Trophoblast cell (in vitro differentiated cells and primary cell): ENCODE measurements at regions not wholly inside any gene's neighbourhood (a gene's known extent, or its start where the extent isn't known, plus 50 kb on each side); places are given as distances from the start of the nearest gene placed in this dataset.

ENCODE experiments used
- DNase-seq, 2 donors: peaks; one replicate each; pipeline ENCODE4 v3.0.0-alpha.2; 2016
- H2AFZ ChIP-seq: 2 replicates; pipeline ENCODE4 v1.6.1; 2013; ENCODE audit warnings: low read length, moderate library complexity, mild to moderate bottlenecking; ENCODE audit not compliant: insufficient read depth, poor library complexity
- H2AK5ac ChIP-seq: 2 replicates; pipeline ENCODE4 v1.6.1; 2013; ENCODE audit warnings: mild to moderate bottlenecking, low read length
- H2BK120ac ChIP-seq: 2 replicates; pipeline ENCODE4 v1.6.1; 2013; ENCODE audit warnings: low read length, mild to moderate bottlenecking, moderate library complexity; ENCODE audit not compliant: insufficient read depth, poor library complexity
- H2BK12ac ChIP-seq: 2 replicates; pipeline ENCODE4 v1.6.1; 2013; ENCODE audit warnings: mild to moderate bottlenecking, low read length, moderate library complexity
- H2BK5ac ChIP-seq: 2 replicates; pipeline ENCODE4 v1.6.1; 2013; ENCODE audit warnings: low read length, low read depth, moderate library complexity, mild to moderate bottlenecking; ENCODE audit not compliant: poor library complexity
- H3K14ac ChIP-seq: 2 replicates; pipeline ENCODE4 v1.6.1; 2013; ENCODE audit warnings: mild to moderate bottlenecking, low read length
- H3K18ac ChIP-seq: 2 replicates; pipeline ENCODE4 v1.6.1; 2013; ENCODE audit warnings: mild to moderate bottlenecking, low read length
- H3K23ac ChIP-seq: 2 replicates; pipeline ENCODE4 v1.6.1; 2013; ENCODE audit warnings: low read length
- H3K27ac ChIP-seq: 2 replicates; pipeline ENCODE4 v1.5.1; 2013; ENCODE audit warnings: low read depth, mild to moderate bottlenecking, inconsistent platforms, low read length, moderate library complexity
- H3K27me3 ChIP-seq: 2 replicates; pipeline ENCODE4 v1.6.1; 2013; ENCODE audit warnings: inconsistent platforms, mild to moderate bottlenecking, low read length, moderate library complexity; ENCODE audit not compliant: insufficient read depth
- H3K36me3 ChIP-seq, 2 experiments: 1 replicate in 1 of 2; 2 replicates in 1 of 2; pipeline ENCODE4 v1.6.1; 2013; ENCODE audit warnings: low read length in 2 of 2, mild to moderate bottlenecking in 2 of 2, moderate library complexity in 1 of 2; ENCODE audit not compliant: insufficient read depth in 2 of 2, control insufficient read depth in 1 of 2
- H3K4ac ChIP-seq: 2 replicates; pipeline ENCODE4 v1.6.1; 2013; ENCODE audit warnings: low read depth, mild to moderate bottlenecking, low read length, moderate library complexity
- H3K4me1 ChIP-seq, 2 experiments: 1 replicate in 1 of 2; 2 replicates in 1 of 2; pipeline ENCODE4 v1.6.1; 2013; ENCODE audit warnings: low read length in 2 of 2, mild to moderate bottlenecking in 2 of 2, moderate library complexity in 1 of 2; ENCODE audit not compliant: insufficient read depth in 2 of 2, control insufficient read depth in 1 of 2
- H3K4me2 ChIP-seq: 2 replicates; pipeline ENCODE4 v1.6.1; 2013; ENCODE audit warnings: inconsistent platforms, mild to moderate bottlenecking, low read length, moderate library complexity
- H3K4me3 ChIP-seq: 2 replicates; pipeline ENCODE4 v1.5.1; 2013; ENCODE audit warnings: mild to moderate bottlenecking, low read depth, low read length, inconsistent platforms
- H3K79me1 ChIP-seq: one replicate; pipeline ENCODE4 v1.6.1; 2013; ENCODE audit warnings: low read length
- H3K79me2 ChIP-seq: 2 replicates; pipeline ENCODE4 v1.6.1; 2013; ENCODE audit warnings: low read length, mild to moderate bottlenecking; ENCODE audit not compliant: control insufficient read depth, insufficient read depth, poor library complexity
- H3K9ac ChIP-seq: 2 replicates; pipeline ENCODE4 v1.6.1; 2013; ENCODE audit warnings: mild to moderate bottlenecking, low read length
- H3K9me3 ChIP-seq: 2 replicates; pipeline ENCODE4 v1.6.1; 2013; ENCODE audit warnings: low read depth, mild to moderate bottlenecking, control low read depth, inconsistent platforms, low read length; ENCODE audit not compliant: insufficient read depth
- H4K12ac ChIP-seq: 2 replicates; pipeline ENCODE4 v1.6.1; 2013; ENCODE audit warnings: low read depth, mild to moderate bottlenecking, low read length, moderate library complexity
- H4K8ac ChIP-seq: 2 replicates; pipeline ENCODE4 v1.6.1; 2013; ENCODE audit warnings: low read depth, mild to moderate bottlenecking, low read length, moderate library complexity
- H4K91ac ChIP-seq: one replicate; pipeline ENCODE4 v1.6.1; 2013; ENCODE audit warnings: low read depth, mild to moderate bottlenecking, low read length, moderate library complexity
- WGBS: extraction: QIAGEN DNeasy Blood & Tissue Kit; methylation state at CpG from one replicate; pipeline ENCODE4 v1.1.7; 2013; ENCODE audit warnings: missing lambda C conversion rate; ENCODE audit not compliant: insufficient read length, insufficient coverage; ENCODE audit errors: extremely low coverage; 5-methylcytosine and 5-hydroxymethylcytosine counted together

DNA sequence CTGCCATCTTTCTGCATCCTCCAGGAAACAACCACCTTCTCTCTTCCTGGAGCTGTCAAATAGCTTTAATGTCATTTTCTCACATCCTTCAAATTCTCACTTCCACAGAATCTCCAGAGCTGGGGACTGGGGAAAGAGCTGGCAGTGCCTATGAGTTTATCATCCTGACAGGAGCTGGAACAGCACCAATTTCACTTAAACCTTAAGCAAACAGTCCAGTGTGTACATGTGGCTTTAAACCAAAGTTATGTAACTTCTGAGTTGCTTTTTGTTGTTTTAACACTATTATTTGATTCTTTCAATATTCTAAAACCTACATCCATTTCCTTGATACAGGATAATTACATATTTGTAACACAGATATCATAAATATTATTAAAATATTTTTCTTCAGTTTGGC is 331.5 kb upstream of the ARGLU1 start:
- Histone ChIP-seq H3K9ac (no peak overlapping the region), H3K23ac (no peak overlapping the region), H3K79me2 (no peaks in the 10 kb centered on the region), H3K14ac (no peak overlapping the region), H3K27ac (no peak overlapping the region), H2BK120ac (no peak overlapping the region), H3K27me3 (no peaks in the 10 kb centered on the region), H3K9me3 (peaks cover 1% of the 10 kb centered on the region), H2BK5ac (no peak overlapping the region), H3K4me2 (no peak overlapping the region), H4K91ac (no peak overlapping the region), H3K4me1 (no peaks in the 10 kb centered on the region), H3K79me1 (no peaks in the 10 kb centered on the region), H3K4me3 (no peak overlapping the region), H4K8ac (no peak overlapping the region), H2AK5ac (no peak overlapping the region), H3K4ac (no peak overlapping the region), H3K36me3 (no peaks in the 10 kb centered on the region), H2AFZ (no peak overlapping the region), H3K18ac (no peak overlapping the region), H4K12ac (no peak overlapping the region), H2BK12ac (no peak overlapping the region)
- no peak for DNase-seq

DNA sequence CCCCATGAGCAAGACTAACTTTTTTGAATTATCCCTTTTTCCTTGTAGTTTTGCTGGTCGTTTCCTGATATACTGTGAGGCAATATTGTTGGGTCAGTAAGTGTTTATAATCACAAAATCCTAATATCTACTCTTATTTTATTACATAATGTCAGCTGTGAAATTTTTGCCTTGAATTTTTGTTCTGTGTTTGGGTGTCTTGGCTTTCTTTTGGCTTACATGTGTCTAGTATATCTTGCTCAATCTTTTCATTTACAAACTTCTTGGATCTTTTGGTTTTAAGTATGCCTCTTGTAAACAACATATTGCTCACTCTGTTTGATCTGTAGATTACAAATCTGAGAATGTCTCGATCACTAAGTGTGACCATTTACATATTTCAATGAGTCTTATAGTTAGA is 330.3 kb upstream of the ARGLU1 start:
- Histone ChIP-seq H2BK12ac (no peak overlapping the region), H3K4me2 (no peak overlapping the region), H3K36me3 (no peaks in the 10 kb centered on the region), H3K79me1 (no peaks in the 10 kb centered on the region), H3K4me3 (no peak overlapping the region), H3K27me3 (no peaks in the 10 kb centered on the region), H3K23ac (no peak overlapping the region), H3K4ac (no peak overlapping the region), H3K4me1 (no peaks in the 10 kb centered on the region), H3K27ac (no peak overlapping the region), H3K9ac (no peak overlapping the region), H4K12ac (no peak overlapping the region), H3K9me3 (peaks cover 2% of the 10 kb centered on the region), H2AK5ac (no peak overlapping the region), H4K8ac (no peak overlapping the region), H3K18ac (no peak overlapping the region), H2BK120ac (no peak overlapping the region), H4K91ac (no peak overlapping the region), H3K14ac (no peak overlapping the region), H2BK5ac (no peak overlapping the region), H3K79me2 (no peaks in the 10 kb centered on the region), H2AFZ (no peak overlapping the region)
- WGBS = no CpG with 5 or more reads among the region's 2 CpGs
- DNase-seq = no peak

DNA sequence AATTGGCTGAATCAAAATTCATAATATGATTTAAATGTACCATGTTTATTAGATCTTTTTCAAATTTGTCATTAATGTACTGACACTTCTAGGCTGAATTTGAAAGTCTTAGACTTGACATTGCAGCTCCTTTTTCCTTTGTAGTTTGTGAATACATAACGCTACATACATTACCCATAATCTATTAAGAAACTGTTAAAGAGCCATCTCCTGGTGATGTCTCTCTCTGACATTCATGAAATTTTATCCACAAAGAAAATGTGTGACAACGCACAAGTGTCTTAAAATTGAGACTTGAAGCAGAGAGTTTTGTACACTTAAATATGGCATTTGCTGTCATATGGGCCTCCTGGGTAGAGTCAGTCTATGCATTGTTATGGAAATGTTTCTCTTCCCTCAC is 320.2 kb upstream of the ARGLU1 start:
- no peak overlapping the region for H2AK5ac ChIP-seq
- no peaks in the 10 kb centered on the region for H3K79me2 ChIP-seq
- H4K91ac ChIP-seq = no peak overlapping the region
- H2BK5ac ChIP-seq = no peak overlapping the region
- H3K4ac ChIP-seq = no peak overlapping the region
- H2BK12ac ChIP-seq = no peak overlapping the region
- H3K9ac ChIP-seq = no peak overlapping the region
- peaks cover 0 to 2% of the 10 kb centered on the region in 2 experiments for H3K4me1 ChIP-seq
- WGBS = no CpG with 5 or more reads among the region's 2 CpGs
- H2AFZ ChIP-seq = no peak overlapping the region
- peaks cover 5% of the 10 kb centered on the region for H3K9me3 ChIP-seq
- DNase-seq = no peak
- H4K8ac ChIP-seq = no peak overlapping the region
- no peaks in the 10 kb centered on the region for H3K36me3 ChIP-seq
- H3K27ac ChIP-seq = no peak overlapping the region
- no peak overlapping the region for H3K14ac ChIP-seq
- H3K18ac ChIP-seq = no peak overlapping the region
- H3K23ac ChIP-seq = no peak overlapping the region
- H2BK120ac ChIP-seq = no peak overlapping the region
- H3K79me1 ChIP-seq = no peaks in the 10 kb centered on the region
- no peaks in the 10 kb centered on the region for H3K27me3 ChIP-seq
- H4K12ac ChIP-seq = no peak overlapping the region
- no peak overlapping the region for H3K4me2 ChIP-seq
- H3K4me3 ChIP-seq = no peak overlapping the region

- WGBS = no CpG with 5 or more reads among the region's 2 CpGs
- no peaks in the 10 kb centered on the region for H3K79me1 ChIP-seq
- H3K18ac ChIP-seq = no peak overlapping the region
- no peak overlapping the region for H3K4ac ChIP-seq
- H3K27me3 ChIP-seq = no peaks in the 10 kb centered on the region
- H3K23ac ChIP-seq = no peak overlapping the region
- no peak overlapping the region for H3K27ac ChIP-seq
- H3K4me2 ChIP-seq = no peak overlapping the region
- H3K9me3 ChIP-seq = peaks cover 5% of the 10 kb centered on the region
- H2AFZ ChIP-seq = no peak overlapping the region
- H2AK5ac ChIP-seq = no peak overlapping the region
- no peak overlapping the region for H3K4me3 ChIP-seq
- H3K9ac ChIP-seq = no peak overlapping the region
- DNase-seq = no peak
- no peaks in the 10 kb centered on the region for H3K79me2 ChIP-seq
- peaks cover 0 to 2% of the 10 kb centered on the region in 2 experiments for H3K4me1 ChIP-seq
- no peak overlapping the region for H4K8ac ChIP-seq
- H2BK120ac ChIP-seq = no peak overlapping the region
- H3K14ac ChIP-seq = no peak overlapping the region
- H4K91ac ChIP-seq = no peak overlapping the region
- no peak overlapping the region for H2BK12ac ChIP-seq
- no peak overlapping the region for H2BK5ac ChIP-seq
- no peaks in the 10 kb centered on the region for H3K36me3 ChIP-seq
- H4K12ac ChIP-seq = no peak overlapping the region
These were observed 319.7 kb upstream of the ARGLU1 start for GRCh38 chr13:106887686-106888085.

GRCh38 chr13:106883976-106884375 is 316.0 kb upstream of the ARGLU1 start:
- no peak overlapping the region for H3K23ac ChIP-seq
- H2BK120ac ChIP-seq = no peak overlapping the region
- H4K12ac ChIP-seq = no peak overlapping the region
- no peak overlapping the region for H3K9ac ChIP-seq
- peaks cover 3% of the 10 kb centered on the region for H3K9me3 ChIP-seq
- no peak overlapping the region for H2BK5ac ChIP-seq
- H3K18ac ChIP-seq = no peak overlapping the region
- H3K4me1 ChIP-seq = peaks cover 2 to 6% of the 10 kb centered on the region in 2 experiments
- H3K4me2 ChIP-seq = no peak overlapping the region
- H2AFZ ChIP-seq = no peak overlapping the region
- no peak overlapping the region for H4K8ac ChIP-seq
- no peak overlapping the region for H3K27ac ChIP-seq
- H3K79me1 ChIP-seq = no peaks in the 10 kb centered on the region
- no peak overlapping the region for H3K4ac ChIP-seq
- H2BK12ac ChIP-seq = no peak overlapping the region
- H3K14ac ChIP-seq = no peak overlapping the region
- no peak overlapping the region for H2AK5ac ChIP-seq
- H3K27me3 ChIP-seq = no peaks in the 10 kb centered on the region
- DNase-seq = no peak
- H4K91ac ChIP-seq = no peak overlapping the region
- no peak overlapping the region for H3K4me3 ChIP-seq
- no peaks in the 10 kb centered on the region for H3K36me3 ChIP-seq
- H3K79me2 ChIP-seq = no peaks in the 10 kb centered on the region
